ENCODE measurements at regions not wholly inside any gene's neighbourhood (a gene's known extent, or its start where the extent isn't known, plus 50 kb on each side); places are given as distances from the start of the nearest gene placed in this dataset.

DNA sequence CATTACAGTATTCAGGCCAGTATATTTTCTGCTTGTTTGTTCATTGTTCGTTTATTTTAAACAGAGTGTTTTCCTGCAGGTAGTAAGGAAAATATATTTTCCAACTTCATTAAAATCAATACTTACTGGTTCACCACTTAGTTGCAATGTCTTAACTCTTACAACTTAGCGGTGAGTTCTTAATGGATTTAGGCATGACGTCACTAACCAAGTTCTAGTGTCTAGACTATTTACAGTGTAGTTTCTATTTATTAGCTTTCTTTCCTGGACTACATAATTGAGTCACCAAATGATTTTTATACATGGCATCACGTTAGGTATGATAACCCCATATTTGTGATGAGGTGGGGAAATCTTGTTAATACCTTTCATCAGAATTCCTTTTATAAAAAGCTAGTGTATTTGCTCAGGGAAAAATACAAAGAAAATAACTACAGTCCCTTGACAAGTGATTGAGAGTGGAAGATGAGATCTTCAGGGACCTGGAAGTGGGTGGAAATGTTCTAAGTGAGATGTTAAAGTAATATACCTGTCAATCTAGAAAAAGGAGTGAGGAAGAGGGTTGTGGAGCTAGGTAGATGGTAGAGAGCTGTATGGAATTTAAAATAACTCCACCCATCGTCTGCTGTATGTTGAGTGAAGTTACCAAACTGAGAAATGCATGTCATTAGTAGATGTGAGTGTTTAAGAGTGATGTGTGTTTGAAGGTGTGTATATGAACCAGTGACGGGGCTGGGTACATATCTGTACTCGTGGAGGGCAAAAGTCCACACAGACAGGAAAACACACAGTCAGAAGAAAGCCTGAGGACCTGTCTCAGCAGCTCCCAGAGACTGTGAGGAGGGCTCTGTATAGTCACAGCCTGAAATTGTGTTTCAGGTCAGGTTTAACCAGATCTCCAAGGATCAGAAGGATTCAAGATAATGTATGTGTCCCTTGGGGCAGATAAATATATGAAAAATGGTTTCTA is 197.6 kb upstream of the ADAMTS5 start:
- no peak overlapping the region for H3K27ac Mint-ChIP-seq
- H3K36me3 Mint-ChIP-seq: no peaks in the 10 kb centered on the region
- H3K27me3 Mint-ChIP-seq: no peaks in the 10 kb centered on the region
- DNase-seq (ENCODE audit: low spot score in 2 of 2) (no peak), ATAC-seq (ENCODE audit: low read depth) (no peak)
- no peaks in the 10 kb centered on the region for H3K4me1 Mint-ChIP-seq
- H3K4me3 Mint-ChIP-seq: no peak overlapping the region
- peaks cover 1% of the 10 kb centered on the region for H3K9me3 Mint-ChIP-seq

DNA sequence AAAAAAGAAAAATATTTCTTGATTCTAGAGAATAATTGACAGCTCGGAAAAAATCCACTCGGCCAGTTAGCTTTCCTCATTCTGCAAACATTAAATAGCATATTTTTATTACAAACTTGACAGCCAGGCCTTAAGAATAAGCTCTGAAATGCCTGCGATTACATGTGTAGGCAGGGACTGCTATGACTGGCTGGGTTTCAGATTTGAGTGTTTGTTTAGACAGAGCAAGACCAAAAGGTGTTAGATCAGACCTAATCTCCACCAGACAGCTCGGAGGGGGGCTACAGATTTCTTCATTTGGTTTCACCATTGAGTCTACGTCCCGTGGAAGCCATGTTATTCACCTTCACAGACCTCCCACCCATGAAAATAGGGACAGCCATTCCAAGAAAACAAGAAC is 192.1 kb upstream of the ADAMTS5 start:
- no peak for DNase-seq (ENCODE audit: low spot score in 2 of 2)
- no peaks in the 10 kb centered on the region for H3K36me3 Mint-ChIP-seq
- no peaks in the 10 kb centered on the region for H3K4me1 Mint-ChIP-seq
- no peaks in the 10 kb centered on the region for H3K27me3 Mint-ChIP-seq
- H3K9me3 Mint-ChIP-seq: no peaks in the 10 kb centered on the region
- H3K4me3 Mint-ChIP-seq: no peak overlapping the region
- ATAC-seq (ENCODE audit: low read depth): no peak
- H3K27ac Mint-ChIP-seq: no peak overlapping the region

DNA sequence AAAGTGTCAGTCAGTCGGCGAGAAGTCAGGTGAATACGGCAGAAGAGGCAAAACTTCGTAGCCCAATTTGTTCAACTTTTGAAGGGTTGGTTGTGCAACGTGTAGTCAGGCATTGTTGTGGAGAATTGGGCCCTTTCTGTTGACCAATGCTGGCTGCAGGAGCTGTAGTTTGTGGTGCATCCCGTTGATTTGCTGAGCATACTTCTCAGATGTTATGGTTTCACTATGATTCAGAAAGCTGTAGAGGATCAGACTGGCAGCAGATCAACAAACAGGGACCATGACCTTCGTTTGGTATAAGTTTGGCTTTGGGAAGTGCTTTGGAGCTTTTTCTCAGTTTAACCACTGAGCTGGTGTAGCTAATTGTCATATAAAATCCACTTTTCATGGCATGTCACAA is 190.2 kb upstream of the ADAMTS5 start:
- Mint-ChIP-seq H3K27me3 (no peaks in the 10 kb centered on the region), H3K4me3 (no peak overlapping the region), H3K27ac (no peak overlapping the region), H3K36me3 (no peaks in the 10 kb centered on the region), H3K9me3 (peaks cover 3% of the 10 kb centered on the region), H3K4me1 (no peaks in the 10 kb centered on the region)
- no peak for ATAC-seq (ENCODE audit: low read depth)
- DNase-seq (ENCODE audit: low spot score in 2 of 2): no peak

DNA sequence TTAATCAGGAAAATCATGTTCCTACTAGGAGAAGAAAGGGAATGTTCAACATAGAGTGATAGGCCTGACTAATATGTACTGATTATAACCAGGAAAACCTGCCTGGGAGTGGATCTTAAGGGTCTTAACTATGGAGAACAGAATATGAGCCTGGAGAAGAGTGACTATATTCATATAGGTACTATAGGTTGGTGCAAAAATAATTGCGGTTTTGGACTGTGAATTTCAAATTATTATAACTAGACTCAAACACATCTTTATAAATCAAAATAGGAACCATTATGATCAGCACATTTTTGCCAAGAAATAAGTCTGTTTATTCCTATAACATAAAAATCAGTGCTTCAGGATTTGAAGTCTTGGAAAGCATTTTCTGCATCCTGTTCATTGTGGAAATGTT is 189.8 kb upstream of the ADAMTS5 start:
- H3K27ac Mint-ChIP-seq: no peak overlapping the region
- no peaks in the 10 kb centered on the region for H3K4me1 Mint-ChIP-seq
- no peak overlapping the region for H3K4me3 Mint-ChIP-seq
- DNase-seq (ENCODE audit: low spot score in 2 of 2) (no peak), ATAC-seq (ENCODE audit: low read depth) (no peak)
- no peaks in the 10 kb centered on the region for H3K27me3 Mint-ChIP-seq
- H3K36me3 Mint-ChIP-seq: no peaks in the 10 kb centered on the region
- peaks cover 3% of the 10 kb centered on the region for H3K9me3 Mint-ChIP-seq

DNA sequence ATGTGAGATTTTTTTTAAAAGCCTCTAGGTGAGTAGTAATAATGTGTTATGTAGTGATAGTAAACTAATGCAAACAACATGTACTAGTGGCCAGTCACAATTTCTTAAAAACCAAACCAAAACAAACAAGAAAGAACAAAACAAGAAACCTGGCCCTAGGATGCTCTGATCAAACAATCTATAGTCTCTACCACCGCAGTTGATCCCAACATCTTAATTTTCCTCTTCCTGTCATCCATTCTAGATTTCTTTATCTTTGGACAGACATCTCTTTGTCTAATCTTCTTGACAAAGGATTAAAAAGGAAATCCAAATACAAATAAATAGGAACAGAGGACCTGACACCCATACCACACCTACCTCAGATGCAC is 188.2 kb upstream of the ADAMTS5 start:
- Mint-ChIP-seq H3K9me3 (peaks cover 9% of the 10 kb centered on the region), H3K4me1 (no peaks in the 10 kb centered on the region), H3K27ac (no peak overlapping the region), H3K27me3 (no peaks in the 10 kb centered on the region), H3K4me3 (no peak overlapping the region), H3K36me3 (no peaks in the 10 kb centered on the region)
- DNase-seq (ENCODE audit: low spot score in 2 of 2) (no peak), ATAC-seq (ENCODE audit: low read depth) (no peak)

DNA sequence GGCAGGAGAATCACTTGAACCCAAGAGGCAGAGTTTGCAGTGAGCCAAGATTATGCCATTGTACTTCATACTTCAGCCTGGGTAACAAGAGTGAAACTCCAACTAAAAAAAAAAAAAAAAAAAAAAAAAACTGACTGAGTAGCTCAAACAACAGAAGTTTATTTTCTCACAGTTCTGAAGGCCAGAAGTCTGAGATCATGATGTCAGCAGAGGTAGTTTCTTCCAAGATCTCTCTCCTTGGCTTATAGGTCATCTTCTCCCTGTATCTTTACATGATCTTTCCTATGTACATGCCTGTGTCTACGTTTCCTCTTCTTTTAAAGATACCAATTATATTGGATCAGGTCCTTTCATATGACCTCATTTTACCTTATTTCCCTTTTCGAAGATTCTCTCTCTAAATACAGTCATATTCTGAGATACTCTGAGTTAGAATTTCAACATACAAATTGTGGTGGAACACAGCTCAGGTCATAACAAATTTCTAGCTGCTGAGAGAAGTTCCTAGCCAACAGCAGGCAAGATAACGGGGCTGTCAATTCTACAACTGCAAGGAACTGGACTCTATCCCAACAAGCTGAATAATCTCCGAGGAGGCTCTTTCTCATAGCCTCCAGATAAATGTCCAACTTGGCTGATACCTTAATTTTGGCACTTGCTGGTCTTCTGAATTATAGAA is 187.7 kb upstream of the ADAMTS5 start:
- DNase-seq (ENCODE audit: low spot score in 2 of 2) (no peak), ATAC-seq (ENCODE audit: low read depth) (no peak)
- Mint-ChIP-seq H3K4me1 (no peaks in the 10 kb centered on the region), H3K27ac (no peak overlapping the region), H3K4me3 (no peak overlapping the region), H3K27me3 (no peaks in the 10 kb centered on the region), H3K9me3 (peaks cover 12% of the 10 kb centered on the region), H3K36me3 (no peaks in the 10 kb centered on the region)

DNA sequence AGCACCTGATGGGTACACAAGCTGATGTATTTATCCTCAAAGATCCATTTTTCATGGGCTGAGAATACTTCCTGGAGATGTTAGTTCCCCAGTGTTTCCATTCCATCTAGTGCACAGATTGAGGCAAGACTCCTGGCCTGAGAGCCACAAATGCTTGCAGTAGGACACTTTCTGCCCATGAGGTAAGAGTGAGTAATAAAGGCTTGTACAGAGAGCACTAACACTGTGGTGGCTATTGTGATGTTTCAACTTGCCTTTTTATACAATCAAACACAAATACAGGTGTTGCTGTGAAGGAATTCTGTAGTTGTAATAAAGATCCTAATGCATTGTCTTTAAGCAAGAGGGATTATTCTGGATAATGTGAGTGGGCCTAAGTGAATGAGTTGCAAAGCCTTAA is 186.1 kb upstream of the ADAMTS5 start:
- no peaks in the 10 kb centered on the region for H3K27me3 Mint-ChIP-seq
- DNase-seq (ENCODE audit: low spot score in 2 of 2): no peak
- H3K36me3 Mint-ChIP-seq: no peaks in the 10 kb centered on the region
- peaks cover 14% of the 10 kb centered on the region for H3K9me3 Mint-ChIP-seq
- ATAC-seq (ENCODE audit: low read depth): no peak
- H3K27ac Mint-ChIP-seq: no peak overlapping the region
- H3K4me3 Mint-ChIP-seq: no peak overlapping the region
- H3K4me1 Mint-ChIP-seq: no peaks in the 10 kb centered on the region

DNA sequence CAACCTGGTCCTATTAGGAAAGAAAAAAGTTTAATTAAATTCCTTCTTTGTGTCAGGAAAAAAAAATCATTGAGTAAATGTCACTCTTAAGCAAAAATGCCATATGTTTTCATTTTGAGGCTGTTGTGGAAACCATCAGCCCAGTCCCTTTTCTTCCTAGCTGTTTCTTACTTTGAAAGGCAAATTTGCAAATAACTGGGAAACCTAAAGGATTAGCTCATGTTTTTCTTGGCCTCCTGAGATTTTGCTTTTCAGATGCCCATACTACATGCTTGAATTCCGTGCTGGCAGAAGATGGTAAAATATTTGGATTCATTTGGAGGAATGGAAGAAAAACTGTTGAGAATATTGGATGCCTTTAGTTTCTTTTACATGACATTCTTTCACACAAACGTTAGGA is 182.1 kb upstream of the ADAMTS5 start:
- Mint-ChIP-seq H3K27ac (no peak overlapping the region), H3K4me1 (no peaks in the 10 kb centered on the region), H3K9me3 (peaks cover 15% of the 10 kb centered on the region), H3K36me3 (no peaks in the 10 kb centered on the region), H3K27me3 (no peaks in the 10 kb centered on the region), H3K4me3 (no peak overlapping the region)
- no peak for ATAC-seq (ENCODE audit: low read depth)
- no peak for DNase-seq (ENCODE audit: low spot score in 2 of 2)

DNA sequence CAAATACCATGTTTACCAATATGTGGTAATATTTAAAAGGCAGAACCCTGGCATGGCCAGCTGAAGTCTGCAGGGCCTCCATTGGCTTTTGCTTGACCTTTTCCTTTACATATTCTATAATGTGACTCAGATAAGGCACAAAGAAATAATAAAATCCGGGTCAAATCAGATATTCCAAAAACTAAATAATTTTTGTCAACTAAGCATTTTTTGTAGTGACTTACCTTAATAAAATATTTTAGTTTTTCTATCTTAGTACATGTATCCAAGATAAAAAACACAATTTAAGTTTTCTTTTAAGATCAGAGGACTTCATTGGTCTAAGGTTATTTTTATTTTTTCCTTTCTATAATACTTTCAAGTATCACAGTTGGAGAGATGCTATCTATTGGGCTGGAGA is 179.4 kb upstream of the ADAMTS5 start:
- no peaks in the 10 kb centered on the region for H3K27me3 Mint-ChIP-seq
- H3K4me1 Mint-ChIP-seq: no peaks in the 10 kb centered on the region
- H3K36me3 Mint-ChIP-seq: no peaks in the 10 kb centered on the region
- ATAC-seq (ENCODE audit: low read depth) (no peak), DNase-seq (ENCODE audit: low spot score in 2 of 2) (no peak)
- no peak overlapping the region for H3K27ac Mint-ChIP-seq
- peaks cover 12% of the 10 kb centered on the region for H3K9me3 Mint-ChIP-seq
- H3K4me3 Mint-ChIP-seq: no peak overlapping the region

DNA sequence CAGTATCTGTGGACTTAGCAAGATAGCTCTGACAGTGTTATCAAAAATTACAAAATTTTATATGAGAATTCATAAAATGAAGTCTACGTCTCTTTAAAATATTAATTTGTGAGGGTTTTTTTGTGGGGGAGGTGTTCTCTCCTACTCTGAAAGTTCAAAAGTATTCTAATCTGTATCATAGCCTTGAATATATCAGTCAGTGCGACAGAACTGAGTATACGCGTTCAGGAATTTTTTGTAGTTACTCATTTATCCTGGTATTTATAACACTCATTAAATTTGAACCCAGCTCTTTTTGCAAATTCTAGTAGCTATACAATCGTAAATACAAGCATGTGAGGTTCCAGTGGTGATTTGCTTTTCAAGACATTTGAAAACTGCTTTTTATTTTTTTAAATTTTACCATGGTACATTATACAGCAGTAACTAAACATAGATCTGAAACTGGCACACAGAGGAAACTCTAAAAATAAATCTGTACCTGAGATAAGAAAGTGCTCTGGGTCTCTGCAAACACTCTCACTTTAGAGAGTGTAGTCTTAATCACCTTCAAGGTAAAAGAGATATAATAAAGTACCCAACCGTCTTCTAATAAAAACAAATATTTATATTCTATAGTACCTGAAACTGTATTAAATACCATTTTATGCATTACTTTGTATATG is 178.4 kb upstream of the ADAMTS5 start:
- no peak overlapping the region for H3K27ac Mint-ChIP-seq
- ATAC-seq (ENCODE audit: low read depth) (no peak), DNase-seq (ENCODE audit: low spot score in 2 of 2) (no peak)
- H3K36me3 Mint-ChIP-seq: no peaks in the 10 kb centered on the region
- no peaks in the 10 kb centered on the region for H3K27me3 Mint-ChIP-seq
- no peak overlapping the region for H3K4me3 Mint-ChIP-seq
- H3K4me1 Mint-ChIP-seq: no peaks in the 10 kb centered on the region
- H3K9me3 Mint-ChIP-seq: peaks cover 8% of the 10 kb centered on the region

DNA sequence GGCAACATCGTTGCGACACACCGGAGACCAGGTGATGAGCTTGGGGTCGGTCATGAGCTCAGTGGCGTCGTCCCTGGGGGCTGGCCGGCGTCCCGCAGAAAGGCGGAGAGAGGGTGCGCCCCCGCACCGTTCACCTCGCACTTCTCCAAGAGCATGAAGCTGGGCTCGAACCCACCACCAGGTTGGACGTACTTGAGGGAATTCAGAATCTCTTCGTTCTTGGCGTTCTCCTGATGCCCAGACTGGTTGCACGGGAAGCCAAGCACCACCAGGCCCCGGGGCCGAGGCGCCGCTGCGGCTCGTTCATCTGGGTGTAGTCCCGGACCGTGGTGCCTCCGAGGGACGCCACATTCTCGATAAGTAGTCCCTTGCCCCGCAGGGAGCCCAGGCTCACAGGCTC is 176.6 kb upstream of the ADAMTS5 start:
- Mint-ChIP-seq H3K27me3 (no peaks in the 10 kb centered on the region), H3K36me3 (no peaks in the 10 kb centered on the region), H3K4me1 (no peaks in the 10 kb centered on the region), H3K4me3 (no peak overlapping the region), H3K27ac (no peak overlapping the region), H3K9me3 (peaks cover 4% of the 10 kb centered on the region)
- ATAC-seq (ENCODE audit: low read depth) (no peak), DNase-seq (ENCODE audit: low spot score in 2 of 2) (no peak)

DNA sequence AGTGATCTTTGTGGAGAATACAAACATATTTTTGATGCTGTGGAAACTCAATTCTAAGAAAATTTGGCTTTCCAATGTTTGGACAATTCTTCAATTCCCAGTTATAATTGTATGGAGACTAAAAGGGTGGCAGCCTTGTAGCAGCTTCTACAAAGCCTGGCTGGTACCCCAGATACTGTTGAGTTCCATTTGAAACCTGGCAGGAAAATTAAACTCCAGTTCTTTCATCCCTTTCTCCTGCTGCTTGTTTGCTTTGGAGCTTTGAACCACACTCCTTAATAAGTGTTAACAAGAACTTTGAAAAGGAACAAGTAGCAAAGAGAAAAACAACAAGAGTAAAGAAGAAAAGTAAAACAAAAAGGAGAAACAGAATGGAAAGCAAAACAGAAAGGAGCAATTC is 172.6 kb upstream of the ADAMTS5 start:
- H3K4me3 Mint-ChIP-seq: no peak overlapping the region
- ATAC-seq (ENCODE audit: low read depth) (no peak), DNase-seq (ENCODE audit: low spot score in 2 of 2) (no peak)
- H3K4me1 Mint-ChIP-seq: no peaks in the 10 kb centered on the region
- no peaks in the 10 kb centered on the region for H3K36me3 Mint-ChIP-seq
- H3K27ac Mint-ChIP-seq: no peak overlapping the region
- H3K9me3 Mint-ChIP-seq: no peaks in the 10 kb centered on the region
- H3K27me3 Mint-ChIP-seq: no peaks in the 10 kb centered on the region

DNA sequence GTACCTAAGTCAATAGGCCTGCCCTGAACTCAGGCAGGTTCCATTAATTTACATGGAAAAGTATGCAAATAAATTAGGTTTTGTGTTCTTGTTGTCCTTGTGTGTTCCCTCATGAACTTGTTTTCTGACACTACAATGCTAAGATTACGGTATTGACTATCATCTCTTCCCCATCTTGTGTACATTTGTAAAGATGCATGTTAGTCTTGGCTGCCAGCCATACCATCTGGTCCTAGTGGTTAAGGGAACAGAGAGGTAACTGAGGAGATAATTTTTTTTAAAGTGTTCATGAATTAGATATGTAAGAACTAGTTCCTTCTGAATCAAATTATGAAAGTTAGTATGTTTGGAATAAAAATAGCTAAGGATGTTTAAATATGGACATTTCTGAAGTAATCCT is 167.6 kb upstream of the ADAMTS5 start:
- H3K27ac Mint-ChIP-seq: no peak overlapping the region
- no peaks in the 10 kb centered on the region for H3K4me1 Mint-ChIP-seq
- H3K36me3 Mint-ChIP-seq: no peaks in the 10 kb centered on the region
- H3K9me3 Mint-ChIP-seq: peaks cover 4% of the 10 kb centered on the region
- no peak overlapping the region for H3K4me3 Mint-ChIP-seq
- DNase-seq (ENCODE audit: low spot score in 2 of 2) (no peak), ATAC-seq (ENCODE audit: low read depth) (no peak)
- H3K27me3 Mint-ChIP-seq: no peaks in the 10 kb centered on the region

DNA sequence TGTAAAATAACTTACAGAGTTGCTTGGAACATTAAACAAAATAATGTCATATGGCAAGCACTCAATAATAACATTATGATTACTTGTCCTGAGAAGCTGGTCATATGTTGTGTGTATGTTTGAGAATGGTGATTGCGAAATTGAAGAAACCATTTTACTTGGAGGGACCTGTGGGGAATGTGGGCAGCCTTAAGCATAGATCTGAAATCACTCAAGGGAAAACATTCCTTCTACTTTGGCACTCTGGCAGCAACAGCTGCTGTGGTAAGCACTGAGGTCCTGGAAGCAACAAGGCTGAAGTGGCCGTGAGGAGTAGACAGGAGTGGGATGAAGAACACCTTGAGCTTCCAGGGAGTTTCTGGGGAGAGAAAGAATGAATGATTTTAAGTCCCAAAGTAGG is 165.4 kb upstream of the ADAMTS5 start:
- no peak overlapping the region for H3K4me3 Mint-ChIP-seq

More for the DNA sequence above, 165.4 kb upstream of the ADAMTS5 start:
- H3K27me3 Mint-ChIP-seq: no peaks in the 10 kb centered on the region
- H3K4me1 Mint-ChIP-seq: no peaks in the 10 kb centered on the region
- peaks cover 4% of the 10 kb centered on the region for H3K9me3 Mint-ChIP-seq
- no peak overlapping the region for H3K27ac Mint-ChIP-seq
- DNase-seq (ENCODE audit: low spot score in 2 of 2) (no peak), ATAC-seq (ENCODE audit: low read depth) (no peak)
- no peaks in the 10 kb centered on the region for H3K36me3 Mint-ChIP-seq
